Testis (tissue), 2 donors: ENCODE measurements at regions not wholly inside any gene's neighbourhood (a gene's known extent, or its start where the extent isn't known, plus 50 kb on each side); places are given as distances from the start of the nearest gene placed in this dataset.

Experiments
- CTCF ChIP-seq, 3 experiments: fragments of 450-650 bp in 2 of 3; fragments of 200-600 bp in 1 of 3; sonication (generic) in 1 of 3; IDR thresholded peaks; one replicate each; pipeline ENCODE4 v1.5.1; 2016 to 2019; ENCODE audit warnings: antibody characterized with exemption in 3 of 3, mild to moderate bottlenecking in 2 of 3, moderate library complexity in 1 of 3
- POLR2A ChIP-seq: fragments of 450-650 bp; IDR thresholded peaks from one replicate; pipeline ENCODE4 v1.6.1; 2017; ENCODE audit warnings: antibody characterized with exemption, mild to moderate bottlenecking, moderate library complexity

GRCh38 chr11:44488165-44488965, 77.1 kb upstream of the CD82 start:
- TF ChIP-seq CTCF (IDR thresholded peaks at IDR 0.05) (no peak), POLR2A (no peak)
